Activated T-helper 1 cell treated with anti-CD3 and anti-CD28 coated beads, Interleukin-2, amount 50 U/mL, for 16 hours (primary cell): ENCODE measurements at regions not wholly inside any gene's neighbourhood (a gene's known extent, or its start where the extent isn't known, plus 50 kb on each side); places are given as distances from the start of the nearest gene placed in this dataset.
"Not testable (repeated sequence)": the region's sequence is repeated elsewhere in the genome, so short reads cannot be mapped to it uniquely, and the experiment has no call there.

Source experiments
- DNase-seq, 2 donors: peaks; one replicate each; pipeline ENCODE4 v3.0.0-alpha.2; 2020; ENCODE audit warnings: low read depth in 1 of 2, low spot score in 1 of 2

- DNase-seq, result no peak
Observed at GRCh38 chr21:35582731-35583130, 477.6 kb downstream of the SETD4 start.

DNA sequence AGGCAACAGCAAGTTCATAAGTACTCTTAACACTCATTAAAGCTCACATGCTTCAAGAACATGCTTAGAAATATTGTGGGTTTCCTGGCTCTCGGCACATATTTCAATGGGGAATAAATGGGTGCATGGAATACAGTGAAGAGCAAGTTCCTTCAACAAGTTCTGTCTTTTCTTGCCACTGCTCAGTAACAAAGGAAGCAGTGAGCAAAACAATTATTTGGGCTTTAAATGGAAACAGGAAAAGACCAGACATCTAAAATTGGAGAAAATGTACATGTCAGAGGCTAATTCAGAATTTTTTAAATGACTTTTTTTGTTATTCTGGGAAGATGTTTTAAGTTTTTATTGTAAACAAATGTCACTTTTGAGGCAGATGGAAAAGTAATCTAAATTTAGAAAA is 478.7 kb downstream of the SETD4 start:
- no peak for DNase-seq

DNA sequence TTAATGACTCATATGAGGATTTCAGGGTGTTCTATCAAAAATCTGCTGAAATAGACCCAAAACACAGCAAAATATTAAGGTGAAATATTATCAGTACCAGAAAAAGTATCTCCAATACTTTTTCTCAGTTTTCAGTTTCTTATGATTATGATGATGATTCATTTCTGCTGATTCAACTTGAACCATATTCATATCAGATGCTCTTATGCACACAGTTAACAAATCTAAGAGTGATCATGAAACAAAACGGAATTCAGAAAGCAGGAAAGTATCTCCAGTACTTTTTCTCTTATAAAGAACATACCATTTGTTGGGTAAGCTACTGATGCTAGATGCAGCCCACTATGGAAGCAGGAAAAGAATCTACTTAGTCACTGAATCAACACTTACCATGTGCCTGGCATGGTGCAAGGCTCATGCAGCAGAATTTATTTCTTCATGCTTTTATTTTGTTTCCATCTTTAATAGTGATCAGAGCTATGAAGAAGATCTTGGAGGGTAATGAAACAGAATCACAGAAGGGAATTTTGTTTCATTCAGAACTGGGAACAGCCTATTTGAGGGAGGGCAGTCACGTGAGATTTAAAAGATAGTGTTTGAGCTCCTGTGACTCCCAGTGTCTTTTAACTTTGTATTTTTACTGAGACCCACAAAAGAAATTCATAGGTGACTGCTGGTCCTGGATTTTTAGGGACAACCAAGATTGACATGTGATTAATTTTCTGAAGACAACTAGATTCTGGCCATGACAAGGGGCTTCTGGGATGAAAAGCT is 480.6 kb downstream of the SETD4 start:
- DNase-seq, result no peak

GRCh38 chr21:35578831-35579471 is 481.4 kb downstream of the SETD4 start:
- DNase-seq, result no peak

DNA sequence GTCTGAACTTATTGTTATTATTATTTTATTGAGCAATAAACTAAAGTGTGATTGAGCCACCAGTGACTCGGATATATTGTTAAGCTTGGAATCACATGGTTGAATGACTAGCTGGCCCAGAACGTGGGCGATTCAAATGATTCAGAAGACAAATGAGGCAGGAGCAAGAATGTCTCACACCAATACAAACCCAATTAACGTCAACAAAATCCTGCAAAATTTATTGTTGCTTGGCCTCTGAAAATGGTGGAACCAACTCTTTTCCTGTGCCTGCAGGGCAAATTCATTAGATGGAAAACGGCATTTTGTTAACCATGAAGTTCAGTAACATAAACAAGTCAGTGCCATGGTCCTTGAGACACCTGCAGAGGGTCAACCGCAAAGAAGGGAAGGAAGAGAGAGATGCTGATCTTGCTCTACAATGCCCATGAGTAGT is 482.0 kb downstream of the SETD4 start:
- DNase-seq, result no peak

DNA sequence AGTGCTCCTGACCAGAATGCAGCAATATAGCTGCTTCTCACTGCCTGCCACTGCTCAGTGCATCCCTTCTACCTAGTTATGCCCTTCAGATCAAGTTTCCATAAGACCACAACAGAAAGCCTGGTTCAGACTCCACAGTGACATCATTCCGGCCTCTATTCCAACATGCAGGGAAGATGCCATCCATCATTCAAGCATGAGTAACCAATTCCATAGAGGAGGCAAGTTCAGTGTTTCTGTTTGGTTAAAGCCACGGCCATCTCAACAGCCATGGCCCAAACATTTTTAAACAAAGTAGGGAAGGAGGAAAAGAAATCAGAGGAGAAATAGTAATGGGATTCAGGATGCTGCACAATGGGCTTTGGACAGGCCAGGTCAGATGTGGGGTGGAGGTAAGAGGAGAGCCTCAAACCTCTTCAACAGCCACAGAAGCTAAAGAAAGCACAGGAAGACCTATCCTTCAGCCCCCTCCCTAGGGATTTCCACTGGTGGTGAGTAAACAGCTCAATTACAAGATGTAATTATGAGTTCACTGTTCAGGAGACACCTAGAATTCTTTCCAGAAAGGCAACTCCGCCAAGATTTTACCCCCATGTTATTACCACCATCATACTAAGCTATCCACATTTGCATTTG is 484.9 kb downstream of the SETD4 start:
- no peak for DNase-seq

GRCh38 chr21:35573472-35574374 is 486.6 kb downstream of the SETD4 start:
- no peak for DNase-seq

DNA sequence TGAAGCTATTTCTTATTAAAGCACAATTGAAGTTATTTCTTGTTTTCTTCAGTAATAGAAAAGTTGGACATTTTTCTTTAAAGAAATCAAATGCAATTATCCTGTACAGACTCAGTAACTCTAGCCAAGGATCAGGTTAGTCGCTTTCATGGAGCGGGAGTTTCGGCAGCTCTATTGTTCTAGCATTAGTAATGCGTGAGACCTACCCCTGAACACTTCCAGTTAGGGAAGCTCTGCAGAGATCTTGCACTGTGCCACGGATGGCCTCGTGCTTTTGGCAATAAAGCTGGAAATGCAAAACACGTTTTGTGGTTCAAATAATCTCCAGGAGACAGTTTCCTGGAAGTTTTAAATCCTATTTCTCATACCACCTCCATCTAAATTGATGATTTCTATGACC is 488.4 kb downstream of the SETD4 start:
- no peak for DNase-seq

- no peak for DNase-seq
Observed at GRCh38 chr21:35568643-35569042, 491.7 kb downstream of the SETD4 start.

- DNase-seq, result no peak
Observed at GRCh38 chr21:35566874-35567273, 493.5 kb downstream of the SETD4 start.

DNA sequence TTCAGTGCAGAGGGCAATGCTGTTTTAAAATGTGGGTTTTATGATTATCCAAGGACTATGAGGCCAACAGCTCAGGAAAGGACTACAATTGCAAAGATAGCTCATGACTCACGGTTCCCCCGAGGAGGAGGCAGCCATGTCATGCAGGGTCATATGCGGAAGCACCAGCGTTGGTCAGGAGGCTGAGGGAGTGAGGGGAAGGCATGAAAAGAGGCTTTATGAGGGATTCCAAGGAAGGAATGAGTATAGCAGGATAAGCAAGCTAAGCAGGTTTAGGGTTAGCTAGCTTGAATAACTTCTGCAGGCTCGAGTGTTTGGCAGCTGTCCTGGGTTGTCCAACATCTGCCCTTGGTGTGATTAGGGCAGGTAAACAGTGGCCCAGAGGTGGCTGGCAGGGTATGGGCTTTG is 495.1 kb downstream of the SETD4 start:
- no peak for DNase-seq

- no peak for DNase-seq
Observed at GRCh38 chr21:35563885-35564451, 496.4 kb downstream of the SETD4 start.

DNA sequence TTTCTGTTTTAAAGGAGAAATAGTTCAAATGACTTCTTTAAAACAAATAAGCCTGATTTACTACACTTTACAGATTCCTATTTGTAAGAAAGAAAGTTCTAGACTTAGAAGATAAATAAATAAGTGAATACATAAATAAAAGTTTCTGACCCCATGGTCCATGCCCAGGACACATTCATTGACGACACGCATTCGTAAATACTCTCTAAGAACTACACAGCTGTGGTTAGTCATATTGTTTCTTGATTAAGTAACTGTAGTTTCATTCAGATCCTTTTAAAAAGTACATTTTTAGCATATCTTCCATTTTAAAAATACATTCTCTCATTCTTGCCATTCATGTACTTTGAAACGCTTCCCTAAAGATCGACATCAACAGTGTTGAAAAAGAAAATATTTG is 497.4 kb downstream of the SETD4 start:
- no peak for DNase-seq

- no peak for DNase-seq
Observed at GRCh38 chr21:35561116-35561515, 499.2 kb downstream of the SETD4 start.

- DNase-seq, result no peak
Observed at GRCh38 chr21:35559829-35560225, 500.5 kb downstream of the SETD4 start.

GRCh38 chr21:35559128-35559828 is 501.0 kb downstream of the SETD4 start:
- DNase-seq, result no peak

GRCh38 chr21:35556536-35556935 is 503.8 kb downstream of the SETD4 start:
- DNase-seq, result no peak

DNA sequence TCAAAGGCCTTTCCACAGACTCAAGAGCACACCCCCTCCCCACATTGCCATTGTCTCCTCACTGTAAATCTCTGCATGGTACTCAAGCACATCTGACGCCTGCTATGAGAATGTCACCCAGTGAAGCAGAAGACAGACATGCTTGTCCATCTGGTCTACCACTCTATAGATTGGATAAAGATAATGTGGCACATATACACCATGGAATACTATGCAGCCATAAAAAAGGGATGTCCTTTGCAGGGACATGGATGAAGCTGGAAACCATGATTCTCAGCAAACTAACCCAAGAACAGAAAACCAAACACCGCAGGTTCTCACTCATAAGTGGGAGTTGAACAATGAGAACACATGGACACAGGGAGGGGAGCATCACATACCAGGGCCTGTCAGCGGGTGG is 503.4 kb upstream of the RUNX1 start:
- DNase-seq, result not testable (repeated sequence)

- DNase-seq, result no peak
Observed at GRCh38 chr21:35548904-35549615, 500.0 kb upstream of the RUNX1 start.
